GM21529 (cell line): ENCODE measurements at regions not wholly inside any gene's neighbourhood (a gene's known extent, or its start where the extent isn't known, plus 50 kb on each side); places are given as distances from the start of the nearest gene placed in this dataset.

Source experiments
- ATAC-seq: cut with Tn5 transposase; IDR thresholded peaks from one replicate; pipeline ENCODE4 v1.9.1; 2021; ENCODE audit not compliant: unreplicated experiment

GRCh38 chr4:83172371-83172770 lies 57.8 kb upstream of the PLAC8 start:
- no peak for ATAC-seq

GRCh38 chr4:83171436-83172039 lies 57.0 kb upstream of the PLAC8 start:
- no peak for ATAC-seq

GRCh38 chr4:83170952-83171399 lies 56.4 kb upstream of the PLAC8 start:
- no peak for ATAC-seq
